ENCODE measurements at regions not wholly inside any gene's neighbourhood (a gene's known extent, or its start where the extent isn't known, plus 50 kb on each side); places are given as distances from the start of the nearest gene placed in this dataset.

DNA sequence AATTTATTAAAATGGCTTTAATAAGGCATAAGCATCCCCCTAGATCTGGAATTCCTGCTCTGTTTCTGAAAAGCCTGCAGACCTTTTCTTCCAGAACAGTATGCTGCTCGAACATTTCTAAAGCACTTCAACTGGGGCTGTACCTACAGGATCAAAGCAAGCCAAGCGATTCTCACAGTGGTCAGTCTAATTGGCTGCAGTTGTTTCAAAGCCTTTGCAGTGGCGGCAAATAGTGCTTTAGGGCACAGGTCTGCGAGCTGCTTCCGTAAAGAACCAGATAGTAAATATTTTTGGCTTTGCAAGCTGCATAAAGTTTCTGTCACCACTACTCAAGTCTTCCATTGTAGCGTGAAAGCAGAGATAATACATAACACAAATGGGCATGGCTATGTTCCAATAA, 88.9 kb upstream of the FBXL4 start:
- H3K4me3 ChIP-seq (ENCODE audit: control insufficient read depth, low read depth, low read length) = no peak overlapping the region
- no peak for DNase-seq (ENCODE audit: low read depth)
- no peak for TF ChIP-seq CTCF (IDR thresholded peaks at IDR 0.05; ENCODE audit: control insufficient read depth, insufficient read depth, low read depth, low read length, missing control alignments)

DNA sequence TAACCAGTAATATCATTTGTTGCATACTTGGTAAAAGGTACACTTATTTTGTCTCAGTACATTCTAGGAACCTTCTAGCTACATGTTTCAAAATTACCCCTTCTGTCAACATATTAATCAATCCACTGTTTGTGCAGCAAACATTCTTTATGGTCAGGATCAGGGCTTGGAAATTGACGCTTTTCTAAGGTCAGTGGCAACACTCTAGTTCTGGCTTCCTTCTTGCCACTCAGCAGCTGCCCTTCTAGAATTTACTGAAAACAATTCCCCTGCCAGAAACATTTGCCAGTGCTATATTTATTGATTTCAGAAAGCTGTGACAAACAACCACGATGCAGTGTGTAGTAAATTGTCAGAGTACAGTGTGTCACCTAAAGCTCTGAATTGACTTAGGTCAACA, 84.7 kb upstream of the FBXL4 start:
- no peak for DNase-seq (ENCODE audit: low read depth)
- no peak for TF ChIP-seq CTCF (IDR thresholded peaks at IDR 0.05; ENCODE audit: control insufficient read depth, insufficient read depth, low read depth, low read length, missing control alignments)
- H3K4me3 ChIP-seq (ENCODE audit: control insufficient read depth, low read depth, low read length) = no peak overlapping the region

DNA sequence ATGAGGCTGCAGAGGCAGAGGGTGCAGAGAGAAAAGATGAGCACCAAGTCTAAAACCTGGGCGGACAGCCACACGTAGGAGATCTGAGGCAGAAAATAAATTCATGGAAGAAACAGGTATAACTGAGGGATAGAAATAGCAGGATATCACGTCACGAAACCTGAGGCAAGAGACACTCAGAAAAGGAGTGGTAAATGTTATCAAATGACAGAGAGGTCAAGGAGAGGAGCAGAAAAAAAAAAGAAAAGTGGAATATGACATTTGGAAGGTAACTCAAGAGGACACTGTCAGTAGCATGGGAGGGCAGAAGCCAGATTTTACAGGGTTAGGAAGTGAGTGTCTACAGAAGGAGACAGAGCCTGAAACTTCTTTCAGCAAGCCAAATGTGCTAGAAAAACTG, 84.2 kb upstream of the FBXL4 start:
- no peak for TF ChIP-seq CTCF (IDR thresholded peaks at IDR 0.05; ENCODE audit: control insufficient read depth, insufficient read depth, low read depth, low read length, missing control alignments)
- no peak for DNase-seq (ENCODE audit: low read depth)
- no peak overlapping the region for H3K4me3 ChIP-seq (ENCODE audit: control insufficient read depth, low read depth, low read length)

DNA sequence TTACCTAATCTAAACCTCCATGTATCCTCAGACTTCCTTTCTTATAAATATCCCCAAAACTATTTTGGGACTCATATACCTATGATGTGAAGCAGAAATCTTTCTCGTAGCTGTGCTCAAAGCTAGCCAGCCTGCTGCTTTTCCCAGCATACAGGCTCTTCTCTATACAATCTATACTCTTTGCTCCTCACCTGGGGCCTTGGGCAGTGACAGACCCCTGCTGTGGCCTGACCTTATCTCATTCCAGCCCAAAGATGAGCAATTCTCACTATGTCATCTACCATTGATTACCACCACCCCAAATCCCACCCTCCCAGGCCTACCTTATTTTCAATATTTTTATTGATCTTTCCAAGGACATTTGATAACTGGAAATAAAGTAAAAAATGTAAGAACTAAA, 83.2 kb upstream of the FBXL4 start:
- H3K4me3 ChIP-seq (ENCODE audit: control insufficient read depth, low read depth, low read length) = no peak overlapping the region
- no peak for TF ChIP-seq CTCF (IDR thresholded peaks at IDR 0.05; ENCODE audit: control insufficient read depth, insufficient read depth, low read depth, low read length, missing control alignments)
- DNase-seq (ENCODE audit: low read depth) = no peak

DNA sequence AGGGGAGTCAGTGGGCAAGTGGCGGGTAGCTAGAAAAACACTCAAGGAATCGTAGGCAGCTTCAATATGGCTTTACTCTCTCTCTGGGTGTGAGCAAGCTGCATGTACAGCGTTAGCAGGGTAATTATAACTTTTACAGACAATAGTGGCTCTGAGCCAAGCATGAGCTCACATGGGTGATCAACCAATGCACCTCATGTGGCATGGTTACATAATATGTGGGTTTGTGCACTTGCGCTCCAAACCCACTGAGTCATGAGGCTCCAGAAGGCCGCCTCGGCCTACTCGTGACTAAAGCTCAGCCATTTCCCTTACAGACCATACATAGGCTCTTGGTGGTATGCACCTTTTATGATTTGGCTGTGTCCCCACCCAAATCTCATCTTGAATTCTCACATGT, 78.4 kb upstream of the FBXL4 start:
- no peak for DNase-seq (ENCODE audit: low read depth)
- H3K4me3 ChIP-seq (ENCODE audit: control insufficient read depth, low read depth, low read length) = no peak overlapping the region
- no peak for TF ChIP-seq CTCF (IDR thresholded peaks at IDR 0.05; ENCODE audit: control insufficient read depth, insufficient read depth, low read depth, low read length, missing control alignments)

DNA sequence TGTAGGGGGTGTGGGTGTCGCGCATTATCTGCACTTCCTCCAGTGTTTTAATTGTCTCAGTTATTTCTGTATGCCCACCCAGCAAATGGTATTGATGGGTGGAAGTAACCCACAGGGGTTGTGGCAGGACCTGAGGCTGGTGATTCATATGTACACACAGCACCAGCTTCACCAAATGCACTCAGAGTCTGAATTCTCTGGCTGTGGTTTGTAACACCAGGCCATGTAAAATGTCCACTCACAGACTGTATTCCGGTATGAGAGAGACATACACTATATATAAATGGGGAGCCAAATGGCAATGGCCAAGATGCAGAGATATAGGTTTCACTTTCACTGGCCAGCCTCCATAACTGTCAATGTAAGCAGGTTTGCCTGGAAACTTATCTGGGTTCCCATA, 76.3 kb upstream of the FBXL4 start:
- H3K4me3 ChIP-seq (ENCODE audit: control insufficient read depth, low read depth, low read length) = no peak overlapping the region
- TF ChIP-seq CTCF (IDR thresholded peaks at IDR 0.05; ENCODE audit: control insufficient read depth, insufficient read depth, low read depth, low read length, missing control alignments) = no peak
- no peak for DNase-seq (ENCODE audit: low read depth)

GRCh38 chr6:99022039-99022609, 74.4 kb upstream of the FBXL4 start:
- no peak for DNase-seq (ENCODE audit: low read depth)
- H3K4me3 ChIP-seq (ENCODE audit: control insufficient read depth, low read depth, low read length) = no peak overlapping the region
- no peak for TF ChIP-seq CTCF (IDR thresholded peaks at IDR 0.05; ENCODE audit: control insufficient read depth, insufficient read depth, low read depth, low read length, missing control alignments)
